Breast epithelium (tissue), 4 donors: ENCODE measurements at regions not wholly inside any gene's neighbourhood (a gene's known extent, or its start where the extent isn't known, plus 50 kb on each side); places are given as distances from the start of the nearest gene placed in this dataset.

Experiments
- DNase-seq, 2 donors: peaks; one replicate each; pipeline ENCODE4 v3.0.0-alpha.2; 2019; ENCODE audit warnings: low spot score in 2 of 2
- H3K27ac ChIP-seq, 2 donors: fragments of 200-600 bp; sonication (generic) in 1 of 2; one replicate each; pipeline ENCODE4 v1.5.1; 2016 to 2019; ENCODE audit warnings: mild to moderate bottlenecking in 1 of 2
- H3K27me3 ChIP-seq, 2 donors: fragments of 200-600 bp; sonication (generic) in 1 of 2; one replicate each; pipeline versions ENCODE4 v1.5.1 to v1.6.0; 2017 to 2019; ENCODE audit warnings: control low read depth in 1 of 2, mild to moderate bottlenecking in 1 of 2
- H3K36me3 ChIP-seq: fragments of 200-600 bp; one replicate; pipeline ENCODE4 v1.5.1; 2019
- H3K4me1 ChIP-seq, 2 donors: fragments of 200-600 bp; sonication (generic); one replicate each; pipeline ENCODE4 v1.5.1; 2016 to 2019; ENCODE audit warnings: control low read depth in 1 of 2
- H3K4me3 ChIP-seq, 3 donors: fragments of 200-600 bp; sonication (generic); 1 replicate in 2 of 3; 2 replicates in 1 of 3; pipeline ENCODE4 v1.5.1; 2016 to 2019; ENCODE audit warnings: mild to moderate bottlenecking in 3 of 3, moderate library complexity in 2 of 3
- H3K9me3 ChIP-seq, 2 donors: fragments of 200-600 bp; sonication (generic) in 1 of 2; one replicate each; pipeline ENCODE4 v1.5.1; 2016 to 2019; ENCODE audit warnings: control low read depth in 1 of 2
- POLR2A ChIP-seq: fragments of 450-650 bp; IDR thresholded peaks from one replicate; pipeline ENCODE4 v1.6.1; 2016; ENCODE audit warnings: antibody characterized with exemption, mild to moderate bottlenecking, moderate library complexity
- POLR2AphosphoS5 ChIP-seq, 3 donors: sonication (generic); formaldehyde crosslinking; IDR thresholded peaks; one replicate each; pipeline ENCODE4 v1.6.1; 2017; ENCODE audit warnings: antibody characterized with exemption in 3 of 3
- intact Hi-C: fragments of 100-400 bp; cut with DNase I; formaldehyde crosslinking; loops from one replicate; pipeline ENCODE4 v1.15.1; 2023; ENCODE audit warnings: low total_unique reads
- TF ChIP-seq, protein P1 (sequence below), 3 donors: fragments of 450-650 bp; IDR thresholded peaks; one replicate each; pipeline ENCODE4 v1.5.1; 2016 to 2017; ENCODE audit warnings: antibody characterized with exemption in 3 of 3, mild to moderate bottlenecking in 3 of 3, moderate library complexity in 3 of 3

- Histone ChIP-seq H3K36me3 (no peaks in the 10 kb centered on the region), H3K27ac (no peak overlapping the region), H3K9me3 (no peaks in the 10 kb centered on the region), H3K27me3 (no peaks in the 10 kb centered on the region), H3K4me3 (no peak overlapping the region), H3K4me1 (no peaks in the 10 kb centered on the region)
- intact Hi-C loops: loop anchor here (5.0 kb wide), 1 partner anchor 223 kb away; no protein-coding TSS in a partner anchor
- TF ChIP-seq POLR2A (no peak), POLR2AphosphoS5 (IDR thresholded peaks at IDR 0.05) (no peak)
- TF ChIP-seq, protein P1, sequence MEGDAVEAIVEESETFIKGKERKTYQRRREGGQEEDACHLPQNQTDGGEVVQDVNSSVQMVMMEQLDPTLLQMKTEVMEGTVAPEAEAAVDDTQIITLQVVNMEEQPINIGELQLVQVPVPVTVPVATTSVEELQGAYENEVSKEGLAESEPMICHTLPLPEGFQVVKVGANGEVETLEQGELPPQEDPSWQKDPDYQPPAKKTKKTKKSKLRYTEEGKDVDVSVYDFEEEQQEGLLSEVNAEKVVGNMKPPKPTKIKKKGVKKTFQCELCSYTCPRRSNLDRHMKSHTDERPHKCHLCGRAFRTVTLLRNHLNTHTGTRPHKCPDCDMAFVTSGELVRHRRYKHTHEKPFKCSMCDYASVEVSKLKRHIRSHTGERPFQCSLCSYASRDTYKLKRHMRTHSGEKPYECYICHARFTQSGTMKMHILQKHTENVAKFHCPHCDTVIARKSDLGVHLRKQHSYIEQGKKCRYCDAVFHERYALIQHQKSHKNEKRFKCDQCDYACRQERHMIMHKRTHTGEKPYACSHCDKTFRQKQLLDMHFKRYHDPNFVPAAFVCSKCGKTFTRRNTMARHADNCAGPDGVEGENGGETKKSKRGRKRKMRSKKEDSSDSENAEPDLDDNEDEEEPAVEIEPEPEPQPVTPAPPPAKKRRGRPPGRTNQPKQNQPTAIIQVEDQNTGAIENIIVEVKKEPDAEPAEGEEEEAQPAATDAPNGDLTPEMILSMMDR (IDR thresholded peaks at IDR 0.05): no peak
- no peak for DNase-seq
Measured at GRCh38 chr10:109070492-109070891, 852.8 kb downstream of the XPNPEP1 start.

- intact Hi-C loops: no loop called here
- Histone ChIP-seq H3K27ac (no peak overlapping the region), H3K36me3 (no peaks in the 10 kb centered on the region), H3K27me3 (no peaks in the 10 kb centered on the region), H3K4me1 (no peaks in the 10 kb centered on the region), H3K9me3 (no peaks in the 10 kb centered on the region), H3K4me3 (no peak overlapping the region)
- DNase-seq: no peak
- TF ChIP-seq POLR2AphosphoS5 (IDR thresholded peaks at IDR 0.05) (no peak), POLR2A (no peak)
- TF ChIP-seq, protein P1 (IDR thresholded peaks at IDR 0.05): no peak
Measured at GRCh38 chr10:109067031-109067430, 856.3 kb downstream of the XPNPEP1 start.

DNA sequence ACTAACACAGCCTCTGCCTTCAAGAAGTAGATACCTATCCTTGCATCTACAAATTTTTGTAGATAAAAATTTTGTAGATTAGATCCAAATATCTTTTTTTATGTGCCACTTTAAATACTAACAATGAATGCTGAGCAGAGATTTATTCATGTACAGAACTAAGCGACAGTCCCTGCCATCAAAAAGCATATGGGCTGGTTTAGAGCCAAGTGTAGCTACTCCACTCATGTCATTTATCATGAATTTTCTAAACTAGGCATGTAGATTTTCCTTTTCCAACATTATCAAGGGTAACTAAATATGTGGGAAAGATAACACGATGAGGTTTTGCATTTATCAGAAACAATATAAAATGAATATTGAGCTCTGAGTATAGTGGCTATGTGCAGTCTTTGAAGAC is 857.5 kb downstream of the XPNPEP1 start:
- no peak overlapping the region for H3K27ac ChIP-seq
- intact Hi-C loops: no loop called here
- H3K36me3 ChIP-seq: no peaks in the 10 kb centered on the region
- TF ChIP-seq POLR2AphosphoS5 (IDR thresholded peaks at IDR 0.05) (no peak), POLR2A (no peak)
- TF ChIP-seq, protein P1 (IDR thresholded peaks at IDR 0.05): no peak
- DNase-seq: no peak
- peaks cover 0 to 3% of the 10 kb centered on the region in 2 donors for H3K9me3 ChIP-seq
- H3K4me3 ChIP-seq: no peak overlapping the region
- H3K4me1 ChIP-seq: no peaks in the 10 kb centered on the region
- H3K27me3 ChIP-seq: no peaks in the 10 kb centered on the region

GRCh38 chr10:109062371-109062770 is 860.9 kb downstream of the XPNPEP1 start:
- TF ChIP-seq POLR2A (no peak), POLR2AphosphoS5 (IDR thresholded peaks at IDR 0.05) (no peak)
- TF ChIP-seq, protein P1 (IDR thresholded peaks at IDR 0.05): no peak
- Histone ChIP-seq H3K4me1 (no peaks in the 10 kb centered on the region), H3K27me3 (no peaks in the 10 kb centered on the region), H3K27ac (no peak overlapping the region), H3K9me3 (peaks cover 0 to 5% of the 10 kb centered on the region in 2 donors), H3K36me3 (no peaks in the 10 kb centered on the region), H3K4me3 (no peak overlapping the region)
- intact Hi-C loops: no loop called here
- no peak for DNase-seq

- H3K4me1 ChIP-seq: no peaks in the 10 kb centered on the region
- TF ChIP-seq POLR2A (no peak), POLR2AphosphoS5 (IDR thresholded peaks at IDR 0.05) (no peak)
- TF ChIP-seq, protein P1 (IDR thresholded peaks at IDR 0.05): no peak
Measured at GRCh38 chr10:109055243-109055642, 868.1 kb downstream of the XPNPEP1 start.

More at GRCh38 chr10:109055243-109055642, 868.1 kb downstream of the XPNPEP1 start:
- no peaks in the 10 kb centered on the region for H3K27me3 ChIP-seq
- no peaks in the 10 kb centered on the region for H3K9me3 ChIP-seq
- no peak overlapping the region for H3K27ac ChIP-seq
- intact Hi-C loops: no loop called here
- H3K36me3 ChIP-seq: no peaks in the 10 kb centered on the region
- H3K4me3 ChIP-seq: no peak overlapping the region
- DNase-seq: no peak
